GM19328 (cell line): ENCODE measurements at regions not wholly inside any gene's neighbourhood (a gene's known extent, or its start where the extent isn't known, plus 50 kb on each side); places are given as distances from the start of the nearest gene placed in this dataset.

Experiments used
- ATAC-seq: cut with Tn5 transposase; IDR thresholded peaks from one replicate; pipeline ENCODE4 v1.9.1; 2021; ENCODE audit warnings: mild to moderate bottlenecking, moderate library complexity; ENCODE audit not compliant: unreplicated experiment

DNA sequence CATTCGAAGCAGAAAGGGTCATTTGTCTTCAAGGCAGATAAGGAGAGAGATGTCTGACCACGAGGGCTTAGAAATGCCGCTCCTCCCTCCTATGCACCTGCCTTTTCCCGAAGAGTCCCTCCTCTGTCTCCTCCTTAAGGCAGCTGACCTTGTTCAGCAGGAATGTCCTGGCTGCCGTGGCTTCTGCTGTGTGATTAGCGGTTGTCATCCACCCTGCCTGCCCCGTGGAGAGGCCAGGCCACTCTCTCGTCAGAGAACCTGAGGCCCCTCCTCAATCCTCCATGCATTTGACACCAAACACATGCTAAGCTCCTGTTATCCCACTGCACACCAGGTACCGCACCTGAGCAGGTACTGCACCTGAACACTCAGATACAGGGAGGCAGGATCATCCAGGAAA lies 834.6 kb downstream of the TBC1D22A start:
- ATAC-seq, result no peak

DNA sequence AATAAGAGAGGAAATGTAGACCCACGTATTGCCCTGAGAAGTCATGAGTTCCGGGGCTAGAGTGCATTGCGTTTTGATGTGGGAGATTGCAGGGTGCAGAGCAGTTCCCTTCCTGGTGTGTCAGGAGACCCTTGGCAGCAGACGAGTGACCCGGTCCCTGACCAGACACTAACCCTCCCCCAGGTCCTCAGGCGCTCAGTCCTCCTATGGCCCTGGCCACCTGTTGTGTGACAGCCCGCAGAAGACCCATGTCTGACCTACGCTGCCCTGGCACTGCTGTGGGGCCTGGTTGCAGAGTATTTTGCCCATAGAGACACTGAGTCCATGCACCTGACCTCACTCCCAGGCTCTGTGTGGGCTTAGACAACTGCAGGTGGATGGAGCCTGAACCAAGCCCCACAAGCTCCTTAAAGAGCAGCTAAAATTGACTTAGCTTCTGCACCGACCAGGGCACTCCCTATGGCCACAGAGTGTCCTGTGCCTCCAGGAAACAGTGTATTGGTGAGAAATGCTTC lies 833.8 kb downstream of the TBC1D22A start:
- no peak for ATAC-seq

GRCh38 chr22:47594836-47595521 lies 832.5 kb downstream of the TBC1D22A start:
- ATAC-seq, result no peak

GRCh38 chr22:47593911-47594311 lies 831.5 kb downstream of the TBC1D22A start:
- ATAC-seq, result no peak

DNA sequence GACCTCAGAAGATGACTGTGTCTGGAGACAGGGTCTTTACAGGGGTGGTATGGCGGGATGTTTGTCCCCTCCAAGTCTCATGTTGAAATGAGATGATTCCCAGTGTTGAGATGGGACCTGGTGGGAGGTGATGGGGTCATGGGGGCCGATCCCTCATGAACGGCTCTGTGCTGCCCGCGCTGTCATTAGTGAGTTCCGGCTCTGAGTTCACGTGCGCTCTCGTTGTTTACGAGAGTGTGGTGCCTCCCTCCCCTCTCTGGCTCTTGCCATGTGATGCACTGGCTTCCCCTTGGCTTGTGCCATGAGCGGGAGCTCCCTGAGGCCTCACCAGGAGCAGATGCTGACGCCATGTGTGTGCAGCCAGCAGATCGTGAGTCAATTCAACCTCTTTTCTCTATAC lies 830.8 kb downstream of the TBC1D22A start:
- ATAC-seq, result no peak

DNA sequence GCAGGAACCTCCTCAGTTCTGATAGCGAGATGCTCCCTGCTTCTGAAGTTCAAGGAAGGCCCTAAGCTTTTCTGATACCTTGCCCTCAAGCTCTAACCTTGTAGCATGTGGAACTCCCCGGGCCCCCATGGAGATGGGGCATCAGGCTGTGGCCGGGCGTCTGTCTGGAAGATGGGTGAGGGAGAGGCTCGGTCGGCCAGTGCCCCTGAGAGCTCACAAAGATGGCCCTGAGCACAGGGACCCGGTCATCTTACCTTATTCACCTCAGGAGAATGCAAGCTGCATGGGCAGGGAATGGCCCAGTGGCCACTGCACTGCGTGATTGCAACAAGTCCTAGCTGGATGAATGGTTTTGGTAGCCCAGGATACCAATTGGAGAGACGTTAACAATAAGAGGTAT lies 830.3 kb downstream of the TBC1D22A start:
- no peak for ATAC-seq

DNA sequence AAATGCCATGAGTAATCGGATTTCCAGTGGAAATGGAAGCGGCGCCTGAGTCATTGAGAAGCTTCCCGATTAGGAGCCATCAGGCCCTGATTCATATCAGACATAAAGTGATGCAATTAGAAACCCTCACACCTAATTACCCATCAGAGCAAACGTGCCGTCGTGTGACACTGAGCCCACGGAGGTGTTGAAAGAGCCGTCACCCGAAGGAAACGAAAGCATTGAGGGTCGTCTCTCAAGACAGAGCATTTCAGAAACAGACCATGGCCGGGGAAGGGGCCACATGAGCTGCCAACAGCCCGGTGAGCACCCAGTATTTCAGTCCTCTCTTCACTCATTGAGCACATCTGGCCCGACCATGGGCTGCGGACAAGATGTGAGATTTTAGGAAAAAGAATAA lies 829.3 kb downstream of the TBC1D22A start:
- no peak for ATAC-seq

DNA sequence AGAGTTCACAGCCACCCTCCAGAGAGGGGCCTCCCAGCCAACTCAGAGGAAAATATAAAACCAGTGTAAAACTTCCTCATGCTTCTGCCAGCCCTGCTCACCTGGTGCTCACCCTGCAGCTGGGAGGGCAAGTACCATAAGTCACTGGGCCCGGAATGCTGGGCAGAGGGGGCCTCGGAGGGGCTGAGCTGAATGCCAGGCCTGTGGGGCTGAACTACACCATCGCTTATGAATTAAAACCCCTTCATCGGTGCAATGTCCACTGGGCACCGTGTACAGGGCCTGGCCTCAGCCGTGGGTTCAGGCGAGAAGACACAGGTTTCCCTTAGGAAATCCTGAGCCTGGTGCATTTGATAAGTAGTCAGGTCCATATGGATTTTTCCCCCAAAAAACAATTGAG lies 828.6 kb downstream of the TBC1D22A start:
- no peak for ATAC-seq

- no peak for ATAC-seq
Measured at GRCh38 chr22:47589271-47590250, 827.1 kb downstream of the TBC1D22A start.

GRCh38 chr22:47588578-47588960 lies 826.1 kb downstream of the TBC1D22A start:
- no peak for ATAC-seq

- ATAC-seq, result no peak
Measured at GRCh38 chr22:47587861-47588577, 825.6 kb downstream of the TBC1D22A start.

DNA sequence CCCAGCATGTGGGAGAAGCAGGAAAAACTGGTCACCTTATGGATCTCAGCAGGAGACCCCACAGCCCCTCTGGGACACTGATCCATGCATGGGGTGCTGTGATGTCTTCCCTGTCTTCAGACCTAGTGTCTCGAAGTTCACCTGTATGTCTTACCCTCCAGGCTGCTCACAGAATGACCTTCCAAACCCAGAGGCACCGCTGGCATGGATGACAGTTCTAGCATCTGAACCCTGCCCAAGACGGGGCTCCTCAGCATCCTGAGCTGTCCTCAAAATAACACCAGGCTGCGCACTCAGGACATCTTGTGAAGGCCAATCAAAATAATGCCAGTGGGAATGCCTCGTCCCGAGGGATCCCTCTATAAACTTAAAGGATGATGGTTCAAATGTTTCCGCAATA lies 824.9 kb downstream of the TBC1D22A start:
- no peak for ATAC-seq

DNA sequence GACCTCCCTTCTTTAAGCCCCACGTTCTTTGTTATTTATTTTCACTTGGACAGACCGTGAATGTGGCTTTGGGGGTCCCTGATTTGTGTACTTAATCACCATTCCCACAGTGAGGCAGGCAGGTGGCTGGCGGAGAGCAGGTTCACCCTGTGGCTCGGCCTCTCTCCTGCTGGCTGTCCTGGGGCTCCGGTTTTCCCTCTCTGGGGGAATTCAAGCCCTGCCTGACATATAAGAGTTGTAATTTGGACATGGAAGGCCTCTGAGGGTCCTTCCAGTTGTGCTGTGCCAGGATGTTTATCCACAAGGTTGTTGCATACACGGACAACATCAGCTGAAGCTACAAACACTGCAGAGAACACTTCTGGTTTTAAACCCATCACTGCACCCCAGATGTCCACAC lies 824.5 kb downstream of the TBC1D22A start:
- no peak for ATAC-seq

- no peak for ATAC-seq
Measured at GRCh38 chr22:47586038-47586437, 823.6 kb downstream of the TBC1D22A start.

DNA sequence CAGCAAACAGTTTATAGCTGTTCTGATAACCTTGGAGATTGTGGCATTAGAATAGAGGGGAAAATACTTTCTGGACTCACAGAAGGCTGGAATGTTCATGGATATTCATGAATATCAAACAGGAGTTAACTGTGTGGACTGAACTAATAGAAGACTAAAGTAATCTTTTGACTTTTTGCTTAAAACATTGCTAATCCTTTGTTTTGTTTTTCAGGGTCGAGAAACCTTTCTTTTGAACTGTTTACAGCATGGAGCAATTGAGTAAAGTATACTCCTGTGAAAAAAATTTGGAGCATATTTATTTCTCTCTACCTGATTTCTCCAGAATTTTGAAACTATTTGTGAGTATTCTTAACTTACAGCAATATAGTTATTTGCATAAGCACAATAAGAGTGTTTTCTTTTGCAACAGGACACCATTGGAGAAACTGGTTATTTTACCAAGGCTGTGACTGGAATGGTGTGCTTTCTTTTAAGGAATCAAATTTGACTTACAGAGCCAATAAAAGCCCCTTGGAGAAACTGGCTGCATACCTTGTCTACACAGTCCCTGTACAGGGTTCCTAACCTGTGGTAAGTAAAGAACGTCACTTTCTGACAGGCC lies 821.6 kb downstream of the TBC1D22A start:
- ATAC-seq, result no peak

GRCh38 chr22:47582067-47582466 lies 819.6 kb downstream of the TBC1D22A start:
- no peak for ATAC-seq

- no peak for ATAC-seq
Measured at GRCh38 chr22:47580121-47580520, 817.7 kb downstream of the TBC1D22A start.

- no peak for ATAC-seq
Measured at GRCh38 chr22:47576908-47577307, 814.5 kb downstream of the TBC1D22A start.

GRCh38 chr22:47575291-47575690 lies 812.8 kb downstream of the TBC1D22A start:
- ATAC-seq, result no peak

DNA sequence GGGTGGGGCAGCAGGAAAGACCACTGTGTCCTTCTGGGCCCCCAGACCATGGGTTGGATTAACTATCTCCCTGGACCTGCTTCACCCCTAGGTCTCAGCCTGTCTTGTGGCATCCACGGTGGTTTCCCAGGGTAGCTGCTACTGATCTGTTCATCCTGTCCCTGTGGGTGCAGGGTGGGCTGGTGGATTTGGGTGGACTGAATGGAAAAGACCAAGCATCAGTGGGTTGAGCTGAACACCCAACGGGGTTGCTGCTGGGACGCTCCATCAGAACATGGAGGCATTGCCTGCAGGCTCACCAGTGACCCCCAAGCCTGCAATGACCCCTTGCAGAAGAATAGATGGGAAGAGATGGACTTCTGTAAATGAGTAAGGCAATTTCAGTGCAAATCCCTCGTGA lies 812.1 kb downstream of the TBC1D22A start:
- ATAC-seq, result no peak

DNA sequence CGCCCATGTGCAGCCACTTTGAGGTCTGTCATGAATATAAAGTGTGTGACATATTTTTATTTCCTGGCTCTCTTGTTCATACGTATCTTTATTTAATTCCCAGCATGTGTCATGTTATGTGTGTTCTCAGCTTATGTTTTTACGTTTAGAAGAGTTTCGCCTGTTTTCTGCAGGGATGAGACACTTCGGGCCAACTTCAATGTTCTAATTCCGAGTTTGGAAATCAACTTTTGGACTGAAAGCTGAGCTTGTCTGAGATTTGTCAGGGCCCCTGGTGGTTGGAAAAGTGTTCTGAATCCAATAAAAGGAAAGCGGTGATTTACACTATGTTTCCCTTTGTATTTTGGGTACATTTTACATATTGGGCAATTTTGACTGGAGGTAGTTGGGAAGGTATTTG lies 810.7 kb downstream of the TBC1D22A start:
- ATAC-seq, result no peak
